ENCODE measurements at regions not wholly inside any gene's neighbourhood (a gene's known extent, or its start where the extent isn't known, plus 50 kb on each side); places are given as distances from the start of the nearest gene placed in this dataset.

- no peak overlapping the region for H3K4me3 ChIP-seq (ENCODE audit: low read length)
- no peak for TF ChIP-seq CTCF (IDR thresholded peaks at IDR 0.05; ENCODE audit: insufficient read depth, low read depth, low read length, missing control alignments)
- DNase-seq (ENCODE audit: low read depth), result no peak
Observed at GRCh38 chr11:32279672-32280071, 155.7 kb downstream of the WT1 start.

GRCh38 chr11:32280339-32280738, 155.0 kb downstream of the WT1 start:
- no peak overlapping the region for H3K4me3 ChIP-seq (ENCODE audit: low read length)
- no peak for TF ChIP-seq CTCF (IDR thresholded peaks at IDR 0.05; ENCODE audit: insufficient read depth, low read depth, low read length, missing control alignments)
- DNase-seq (ENCODE audit: low read depth), result no peak

GRCh38 chr11:32288276-32288675, 147.1 kb downstream of the WT1 start:
- no peak for DNase-seq (ENCODE audit: low read depth)
- no peak overlapping the region for H3K4me3 ChIP-seq (ENCODE audit: low read length)
- TF ChIP-seq CTCF (IDR thresholded peaks at IDR 0.05; ENCODE audit: insufficient read depth, low read depth, low read length, missing control alignments), result no peak

- TF ChIP-seq CTCF (IDR thresholded peaks at IDR 0.05; ENCODE audit: insufficient read depth, low read depth, low read length, missing control alignments), result no peak
- H3K4me3 ChIP-seq (ENCODE audit: low read length), result no peak overlapping the region
- DNase-seq (ENCODE audit: low read depth), result no peak
Observed at GRCh38 chr11:32289701-32290100, 145.6 kb downstream of the WT1 start.

- TF ChIP-seq CTCF (IDR thresholded peaks at IDR 0.05; ENCODE audit: insufficient read depth, low read depth, low read length, missing control alignments), result no peak
- DNase-seq (ENCODE audit: low read depth), result peak; percentile 7
- H3K4me3 ChIP-seq (ENCODE audit: low read length), result no peak overlapping the region
Observed at GRCh38 chr11:32290783-32291182, 144.6 kb downstream of the WT1 start.

GRCh38 chr11:32297611-32298011, 137.7 kb downstream of the WT1 start:
- H3K4me3 ChIP-seq (ENCODE audit: low read length), result no peak overlapping the region
- DNase-seq (ENCODE audit: low read depth), result peak; percentile 44
- TF ChIP-seq CTCF (IDR thresholded peaks at IDR 0.05; ENCODE audit: insufficient read depth, low read depth, low read length, missing control alignments), result peak; percentile 29

GRCh38 chr11:32302826-32303225, 132.5 kb downstream of the WT1 start:
- DNase-seq (ENCODE audit: low read depth), result peak; percentile 41
- no peak for TF ChIP-seq CTCF (IDR thresholded peaks at IDR 0.05; ENCODE audit: insufficient read depth, low read depth, low read length, missing control alignments)
- no peak overlapping the region for H3K4me3 ChIP-seq (ENCODE audit: low read length)

Measured in epithelial cell of esophagus (primary cell).